ENCODE measurements at regions not wholly inside any gene's neighbourhood (a gene's known extent, or its start where the extent isn't known, plus 50 kb on each side); places are given as distances from the start of the nearest gene placed in this dataset.

GRCh38 chr12:118704527-118705241 is 276.7 kb upstream of the SRRM4 start:
- DNase-seq, result no peak

GRCh38 chr12:118706437-118706836 is 274.9 kb upstream of the SRRM4 start:
- no peak for DNase-seq

- DNase-seq, result no peak
Observed at GRCh38 chr12:118709946-118710345, 271.4 kb upstream of the SRRM4 start.

GRCh38 chr12:118711185-118711584 is 270.2 kb upstream of the SRRM4 start:
- no peak for DNase-seq

GRCh38 chr12:118714051-118714460 is 267.3 kb upstream of the SRRM4 start:
- DNase-seq, result no peak

- no peak for DNase-seq
Observed at GRCh38 chr12:118714500-118714899, 266.8 kb upstream of the SRRM4 start.

GRCh38 chr12:118715647-118716046 is 265.7 kb upstream of the SRRM4 start:
- DNase-seq, result no peak

GRCh38 chr12:118727196-118727978 is 254.0 kb upstream of the SRRM4 start:
- DNase-seq, result no peak

GRCh38 chr12:118727979-118728366 is 253.4 kb upstream of the SRRM4 start:
- DNase-seq, result no peak

GRCh38 chr12:118734266-118734665 is 247.1 kb upstream of the SRRM4 start:
- DNase-seq, result no peak

- no peak for DNase-seq
Observed at GRCh38 chr12:118737985-118738540, 243.3 kb upstream of the SRRM4 start.

- no peak for DNase-seq
Observed at GRCh38 chr12:118741194-118741593, 240.1 kb upstream of the SRRM4 start.

GRCh38 chr12:118742431-118742830 is 238.9 kb upstream of the SRRM4 start:
- DNase-seq, result no peak

- no peak for DNase-seq
Observed at GRCh38 chr12:118743896-118744700, 237.2 kb upstream of the SRRM4 start.

- no peak for DNase-seq
Observed at GRCh38 chr12:118746176-118746575, 235.2 kb upstream of the SRRM4 start.

GRCh38 chr12:118746960-118747359 is 234.4 kb upstream of the SRRM4 start:
- no peak for DNase-seq

- DNase-seq, result no peak
Observed at GRCh38 chr12:118747771-118748170, 233.6 kb upstream of the SRRM4 start.

- no peak for DNase-seq
Observed at GRCh38 chr12:118748478-118749380, 232.6 kb upstream of the SRRM4 start.

- DNase-seq, result no peak
Observed at GRCh38 chr12:118749646-118750045, 231.7 kb upstream of the SRRM4 start.

- DNase-seq, result no peak
Observed at GRCh38 chr12:118750666-118751065, 230.7 kb upstream of the SRRM4 start.

GRCh38 chr12:118751355-118751754 is 230.0 kb upstream of the SRRM4 start:
- no peak for DNase-seq

- no peak for DNase-seq
Observed at GRCh38 chr12:118760623-118761022, 220.7 kb upstream of the SRRM4 start.

All from skin of body (tissue), 1 donor.